GM19455 (cell line): ENCODE measurements at regions not wholly inside any gene's neighbourhood (a gene's known extent, or its start where the extent isn't known, plus 50 kb on each side); places are given as distances from the start of the nearest gene placed in this dataset.
"Not testable (repeated sequence)": the region's sequence is repeated elsewhere in the genome, so short reads cannot be mapped to it uniquely, and the experiment has no call there.

ENCODE experiments used
- ATAC-seq: cut with Tn5 transposase; IDR thresholded peaks from one replicate; pipeline ENCODE4 v1.9.1; 2021; ENCODE audit not compliant: unreplicated experiment

DNA sequence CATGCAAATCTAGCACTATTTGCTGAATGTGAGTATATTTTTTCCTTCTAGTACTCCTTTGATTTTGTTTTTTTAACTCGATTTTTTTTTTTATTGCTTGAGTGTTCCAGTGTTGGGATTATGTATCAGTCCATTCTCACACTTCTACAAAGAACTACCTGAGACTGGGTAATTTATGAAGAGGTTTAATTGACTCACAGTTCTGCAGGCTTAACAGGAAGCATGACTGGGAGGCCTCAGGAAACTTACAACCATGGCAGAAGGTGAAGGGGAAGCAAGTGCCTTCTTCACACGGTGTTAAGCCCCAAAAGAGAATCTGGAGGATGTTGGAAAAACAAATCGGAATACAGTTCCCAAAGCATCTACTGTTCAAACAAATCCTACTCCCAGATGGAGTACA is 69.1 kb downstream of the ZNF518B start:
- ATAC-seq = not testable (repeated sequence)

DNA sequence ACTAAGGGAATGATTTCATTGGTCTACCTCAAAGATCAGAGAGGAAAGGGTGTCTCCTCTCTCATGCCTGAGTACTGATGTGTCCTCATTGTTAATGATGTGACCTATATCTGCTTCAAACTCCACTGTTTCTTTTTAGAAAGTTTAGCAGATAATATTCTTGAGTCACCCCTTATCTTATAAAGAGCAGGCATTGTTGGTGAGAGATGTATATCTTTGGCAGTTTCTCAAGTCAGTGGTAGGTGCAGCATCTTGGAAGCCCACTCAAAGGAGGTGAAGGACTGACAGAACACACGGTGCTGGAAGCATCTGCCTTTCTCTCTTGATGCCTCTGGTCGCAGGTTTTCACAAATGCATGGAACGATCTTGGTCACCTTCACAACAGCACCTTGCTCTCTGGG is 71.2 kb downstream of the ZNF518B start:
- ATAC-seq = no peak

DNA sequence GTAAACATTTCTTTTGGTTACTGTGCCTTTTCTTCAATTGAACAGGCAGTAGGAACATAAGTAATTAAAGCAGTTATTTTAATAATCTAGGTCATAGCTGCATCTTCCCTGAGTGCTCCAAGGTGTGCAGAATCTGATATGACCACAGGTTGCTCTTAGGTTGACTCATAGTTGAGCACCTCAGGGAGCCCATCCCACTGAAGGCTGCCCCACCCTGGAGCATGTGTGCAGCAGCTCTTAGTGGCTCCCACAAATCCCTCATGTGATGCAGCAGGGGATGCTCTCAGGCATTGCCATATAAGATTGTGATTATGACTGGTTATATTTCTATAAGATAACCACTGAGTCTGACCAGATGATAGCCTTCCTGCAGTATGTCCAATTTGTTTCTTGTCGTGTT is 72.3 kb downstream of the ZNF518B start:
- ATAC-seq = no peak

DNA sequence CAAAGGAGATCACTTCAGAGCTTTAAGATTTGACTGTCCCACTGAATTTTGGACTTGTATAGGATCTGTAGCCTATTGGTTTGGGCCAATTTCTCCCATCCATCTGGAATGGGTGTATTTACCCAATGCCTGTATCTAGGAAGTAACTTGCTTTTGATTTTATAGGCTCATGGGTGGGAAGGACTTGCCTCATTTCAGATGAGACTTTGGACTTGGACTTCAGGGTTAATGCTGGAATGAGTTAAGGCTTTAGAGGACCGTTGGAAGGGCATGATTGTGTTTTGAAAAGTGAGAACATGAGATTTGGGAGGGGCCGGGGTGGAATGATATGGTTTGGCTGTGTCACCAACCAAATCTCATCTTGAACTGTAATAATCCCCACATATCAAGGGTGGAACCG is 73.8 kb downstream of the ZNF518B start:
- ATAC-seq = no peak

- ATAC-seq = not testable (repeated sequence)
These were observed 75.1 kb downstream of the ZNF518B start for GRCh38 chr4:10382171-10382570.

- no peak for ATAC-seq
These were observed 76.1 kb downstream of the ZNF518B start for GRCh38 chr4:10381146-10381545.

DNA sequence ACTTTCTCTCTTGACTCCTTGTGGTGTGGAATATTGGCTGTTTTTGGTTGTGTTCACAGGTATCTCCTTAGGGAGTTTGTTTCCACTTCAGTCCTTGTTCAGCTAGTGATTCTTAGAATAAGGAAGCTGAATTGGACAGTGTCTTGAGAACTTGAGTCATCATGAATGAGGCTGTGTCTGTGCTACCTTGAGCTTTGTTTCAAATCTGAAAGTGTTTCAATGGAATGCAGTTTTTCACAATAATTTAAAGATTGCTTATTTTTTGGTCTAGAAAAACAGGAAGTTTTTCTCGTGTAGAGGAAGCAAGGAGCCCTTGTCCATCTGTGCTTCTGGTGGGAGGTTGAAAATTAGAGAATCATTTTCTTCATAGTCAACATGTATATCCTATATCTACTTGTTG is 76.5 kb downstream of the ZNF518B start:
- ATAC-seq = no peak

- ATAC-seq = no peak
These were observed 85.3 kb downstream of the ZNF518B start for GRCh38 chr4:10371869-10372471.

GRCh38 chr4:10371121-10371520 is 86.1 kb downstream of the ZNF518B start:
- ATAC-seq = no peak

- no peak for ATAC-seq
These were observed 87.7 kb downstream of the ZNF518B start for GRCh38 chr4:10369517-10369916.

DNA sequence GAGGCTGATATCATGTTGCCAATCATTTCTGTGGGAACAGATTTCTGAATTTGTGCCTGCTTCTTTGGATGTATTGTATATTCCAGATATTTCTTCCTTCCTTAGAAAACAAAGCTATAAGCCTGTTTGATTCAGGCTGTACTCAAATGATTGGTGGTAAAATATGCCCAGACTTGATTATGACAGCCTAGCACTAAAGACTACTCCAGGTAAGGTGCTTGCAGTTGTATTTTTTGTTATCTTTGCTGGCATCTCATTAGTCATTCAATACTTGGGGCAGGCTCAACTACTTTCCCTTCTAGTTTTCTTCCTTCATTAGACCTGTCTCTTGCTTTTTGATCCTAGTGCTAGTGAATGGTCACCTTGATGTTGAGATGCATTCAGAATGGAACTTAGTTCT is 90.6 kb downstream of the ZNF518B start:
- no peak for ATAC-seq

DNA sequence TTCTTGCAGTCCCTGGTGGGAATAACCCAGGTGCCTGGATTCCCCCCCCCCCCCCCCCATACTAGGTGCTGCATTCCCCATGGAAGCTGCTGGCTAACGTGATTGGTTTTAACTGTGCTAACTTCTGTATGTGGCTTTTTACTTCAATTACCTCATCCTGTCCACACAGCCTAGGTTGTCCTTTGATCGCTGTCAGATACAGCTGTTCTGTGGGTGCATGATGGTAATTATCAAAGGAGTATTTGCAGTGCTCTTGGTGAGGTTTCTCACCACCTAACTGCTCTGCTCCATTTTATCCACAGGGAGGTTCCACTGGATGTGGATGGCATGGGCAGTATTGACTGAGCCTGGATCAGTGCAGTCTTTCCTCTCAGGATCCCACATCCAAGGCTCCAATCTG is 93.0 kb downstream of the ZNF518B start:
- no peak for ATAC-seq

- no peak for ATAC-seq
These were observed 102.5 kb downstream of the ZNF518B start for GRCh38 chr4:10354746-10355145.

GRCh38 chr4:10354225-10354624 is 103.0 kb downstream of the ZNF518B start:
- ATAC-seq = no peak

- ATAC-seq = no peak
These were observed 104.1 kb downstream of the ZNF518B start for GRCh38 chr4:10353110-10353509.

DNA sequence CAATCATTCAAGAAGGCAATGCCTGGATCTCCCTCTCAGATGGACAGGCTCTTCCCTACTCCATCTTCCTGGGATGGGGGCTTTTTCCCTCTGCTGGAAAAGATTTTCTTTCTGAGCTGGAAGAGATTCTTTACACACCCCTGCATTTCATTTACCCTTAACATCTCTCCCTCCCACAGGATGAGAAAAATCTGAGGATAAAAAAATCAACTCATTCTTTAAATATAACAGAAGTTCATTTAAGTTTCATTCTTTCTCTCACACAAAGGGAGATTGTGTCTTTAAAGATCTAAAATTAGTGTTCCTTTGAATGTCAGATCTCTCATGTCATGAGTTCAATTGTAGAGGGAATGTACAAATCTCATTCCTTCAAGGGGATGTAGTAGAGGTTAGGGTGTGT is 109.0 kb downstream of the ZNF518B start:
- no peak for ATAC-seq

DNA sequence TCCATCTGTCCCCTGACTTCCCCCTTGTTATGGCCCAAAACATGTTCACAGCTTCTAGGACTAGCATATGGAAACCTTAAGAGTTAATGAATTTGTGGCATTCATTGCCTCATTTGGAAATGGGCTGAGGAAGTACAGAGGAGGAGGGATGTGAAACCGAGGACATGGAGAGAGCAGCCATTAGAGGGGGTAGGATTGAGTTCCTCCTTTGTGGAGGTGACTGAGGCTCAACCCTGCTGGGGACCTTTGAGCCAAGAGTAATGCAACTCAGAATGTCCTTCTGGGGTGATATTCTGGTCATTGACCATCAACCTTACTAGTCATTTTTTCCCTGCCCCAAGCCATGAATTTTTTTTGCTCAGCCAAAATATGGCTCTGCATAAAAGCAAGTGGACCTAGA is 109.4 kb downstream of the ZNF518B start:
- ATAC-seq = no peak

GRCh38 chr4:10347281-10347795 is 109.9 kb downstream of the ZNF518B start:
- no peak for ATAC-seq

GRCh38 chr4:10346023-10346422 is 111.2 kb downstream of the ZNF518B start:
- no peak for ATAC-seq

- ATAC-seq = no peak
These were observed 111.8 kb downstream of the ZNF518B start for GRCh38 chr4:10345381-10345784.

- ATAC-seq = no peak
These were observed 112.4 kb downstream of the ZNF518B start for GRCh38 chr4:10344824-10345223.

- no peak for ATAC-seq
These were observed 113.6 kb downstream of the ZNF518B start for GRCh38 chr4:10343656-10344055.

- ATAC-seq = no peak
These were observed 114.4 kb downstream of the ZNF518B start for GRCh38 chr4:10342866-10343265.
